ENCODE measurements at regions not wholly inside any gene's neighbourhood (a gene's known extent, or its start where the extent isn't known, plus 50 kb on each side); places are given as distances from the start of the nearest gene placed in this dataset.

- no peak for DNase-seq
Measured at GRCh38 chr16:74094514-74094913, 202.1 kb upstream of the PSMD7 start.

GRCh38 chr16:74092336-74092735 is 204.3 kb upstream of the PSMD7 start:
- DNase-seq: no peak

DNA sequence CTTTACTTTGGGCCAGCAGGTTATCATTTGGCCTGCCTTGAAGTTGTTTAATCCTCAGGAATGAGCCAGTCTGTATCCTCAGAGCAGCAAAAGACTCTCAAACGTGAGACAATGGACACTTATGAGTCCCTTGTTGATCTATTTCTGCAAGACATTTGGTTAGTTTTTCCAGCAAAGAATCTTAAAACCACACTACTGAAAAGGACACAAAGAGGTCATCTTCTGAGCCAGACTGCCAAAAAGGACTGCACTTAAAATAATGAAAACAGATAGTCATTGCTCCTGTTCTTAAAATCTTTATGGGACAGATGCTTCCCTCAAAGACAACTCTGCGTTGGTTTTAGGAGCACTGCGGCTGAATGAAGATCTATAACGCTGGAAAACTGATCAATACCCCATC is 205.7 kb upstream of the PSMD7 start:
- DNase-seq: no peak

DNA sequence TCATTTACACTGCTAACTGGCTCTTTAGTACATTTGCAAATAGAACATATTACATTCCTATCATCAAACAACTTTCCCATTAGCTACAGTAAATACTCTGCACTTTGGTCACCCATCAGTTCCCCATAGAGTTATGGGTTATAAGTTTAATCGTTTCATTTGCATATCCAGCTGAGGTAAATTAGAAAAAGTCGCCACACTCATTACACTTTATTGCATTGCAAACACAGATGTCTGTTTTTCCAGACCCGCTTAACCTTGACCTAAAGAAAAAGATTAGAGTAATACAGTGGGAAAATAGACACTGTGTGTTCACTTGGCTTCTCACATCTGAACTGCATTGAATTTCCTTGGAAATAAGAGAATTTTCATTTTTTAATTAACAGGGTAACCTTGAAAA is 213.1 kb upstream of the PSMD7 start:
- DNase-seq: no peak

DNA sequence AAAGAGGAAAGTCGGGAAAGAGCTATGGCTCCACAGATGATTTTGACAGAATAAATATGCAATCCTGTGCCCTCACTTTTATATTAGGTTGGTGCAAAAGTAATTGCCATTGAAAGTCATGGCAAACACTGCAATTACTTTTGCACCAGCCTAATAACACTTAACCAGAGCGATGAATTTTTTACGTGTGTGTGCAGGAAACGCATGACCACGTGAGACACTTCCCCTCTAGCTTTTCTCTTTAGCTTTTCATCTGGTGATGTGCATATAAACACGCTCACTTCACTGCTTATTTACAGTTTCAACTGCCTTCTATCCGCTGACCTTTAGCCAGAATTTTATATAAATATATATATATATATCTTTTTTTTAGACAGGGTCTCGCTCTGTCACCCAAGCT is 216.3 kb upstream of the PSMD7 start:
- DNase-seq: no peak

GRCh38 chr16:74079232-74079586 is 217.4 kb upstream of the PSMD7 start:
- DNase-seq: no peak

GRCh38 chr16:74078511-74079231 is 217.9 kb upstream of the PSMD7 start:
- DNase-seq: no peak

GRCh38 chr16:74076568-74076967 is 220.0 kb upstream of the PSMD7 start:
- DNase-seq: no peak

DNA sequence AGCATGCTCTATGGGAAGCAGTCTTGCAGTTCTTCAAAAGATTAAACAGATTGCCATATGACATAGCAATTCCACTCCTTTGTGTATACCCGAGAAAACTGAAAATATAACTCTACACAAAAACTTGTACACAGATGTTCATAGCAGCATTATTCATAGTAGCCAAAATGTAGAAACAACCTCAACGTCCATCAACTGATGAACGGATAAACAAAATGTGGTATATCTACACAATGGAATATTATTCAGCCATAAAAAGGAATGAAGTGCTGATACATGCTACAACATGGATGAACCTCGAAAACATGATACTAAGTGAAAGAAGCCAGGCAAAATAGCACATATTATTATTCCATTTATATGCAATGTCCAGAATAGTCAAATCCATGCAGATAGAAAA is 221.2 kb upstream of the PSMD7 start:
- no peak for DNase-seq

- peak; percentile 28 for DNase-seq
Measured at GRCh38 chr16:74073456-74073855, 223.2 kb upstream of the PSMD7 start.

GRCh38 chr16:74071996-74072535 is 224.5 kb upstream of the PSMD7 start:
- DNase-seq: no peak

- DNase-seq: no peak
Measured at GRCh38 chr16:74070237-74070636, 226.4 kb upstream of the PSMD7 start.

DNA sequence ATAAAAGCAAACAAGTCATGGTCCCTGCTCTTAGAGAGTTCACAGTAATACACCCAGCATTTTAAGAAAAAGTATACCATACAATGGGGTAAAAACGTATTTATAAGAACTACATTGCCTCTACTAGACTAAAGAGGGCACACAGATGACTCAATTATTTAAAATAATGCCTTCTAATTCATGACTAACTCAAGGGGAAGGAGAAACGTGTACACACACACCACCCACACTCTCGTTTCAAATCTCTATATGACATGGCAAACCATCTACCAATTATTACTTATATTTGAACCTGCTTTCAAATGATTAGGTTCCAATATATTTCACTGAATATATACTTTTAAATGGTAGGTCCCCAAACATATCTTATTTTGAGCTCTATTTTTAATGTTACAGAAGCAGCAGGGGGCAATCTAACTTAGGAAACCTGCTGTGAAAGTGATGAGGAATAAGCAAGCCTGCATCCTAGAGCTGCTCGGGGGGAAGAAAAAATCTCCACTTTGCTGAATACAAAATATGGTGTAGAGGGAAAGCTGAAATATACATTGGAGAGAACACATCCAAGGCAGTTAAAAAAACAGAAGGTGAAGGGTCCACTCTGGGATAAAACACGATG is 232.4 kb upstream of the PSMD7 start:
- no peak for DNase-seq

DNA sequence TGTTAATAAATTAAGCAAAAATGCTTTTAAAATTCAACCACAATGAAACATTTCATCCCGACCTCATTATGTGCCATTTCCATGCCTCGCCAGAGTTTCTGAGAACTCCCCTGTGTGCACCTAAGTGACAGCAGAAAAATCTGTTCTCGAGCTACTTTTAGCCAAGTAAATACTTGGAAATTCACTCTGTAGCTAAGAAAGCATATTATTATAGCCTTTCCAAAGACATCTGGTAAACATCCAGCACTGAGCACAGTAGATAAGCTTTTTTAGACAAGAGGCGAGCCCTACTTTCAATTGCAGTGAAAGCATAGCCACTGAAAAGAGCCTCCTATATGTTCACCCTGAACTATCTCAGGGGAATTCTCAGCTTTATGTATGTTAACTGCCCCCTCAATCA is 242.8 kb upstream of the PSMD7 start:
- no peak for DNase-seq

DNA sequence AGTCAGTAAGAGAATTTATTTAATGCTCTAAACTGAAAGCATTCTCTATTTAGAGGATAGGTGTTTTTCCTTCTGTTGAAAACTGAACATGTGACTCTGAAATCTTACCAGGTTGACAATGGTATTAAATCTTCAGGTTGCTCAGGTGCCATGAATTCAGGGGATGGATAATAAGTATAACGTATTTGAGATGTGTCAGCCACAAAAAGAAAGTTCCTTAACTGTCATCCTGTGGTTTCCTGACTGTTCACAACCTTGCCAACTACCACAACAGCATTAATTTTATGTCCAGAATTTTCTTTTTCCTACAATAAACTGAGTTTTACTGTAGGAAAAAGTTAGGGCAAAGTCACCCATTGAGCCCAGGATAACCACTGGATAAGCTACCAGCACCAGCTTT is 243.3 kb upstream of the PSMD7 start:
- DNase-seq: no peak

- DNase-seq: no peak
Measured at GRCh38 chr16:74052016-74052415, 244.6 kb upstream of the PSMD7 start.

- no peak for DNase-seq
Measured at GRCh38 chr16:74049027-74049426, 247.6 kb upstream of the PSMD7 start.

- no peak for DNase-seq
Measured at GRCh38 chr16:74046524-74046923, 250.1 kb upstream of the PSMD7 start.

GRCh38 chr16:74045513-74045912 is 251.1 kb upstream of the PSMD7 start:
- DNase-seq: no peak

- DNase-seq: no peak
Measured at GRCh38 chr16:74035816-74036215, 260.8 kb upstream of the PSMD7 start.

DNA sequence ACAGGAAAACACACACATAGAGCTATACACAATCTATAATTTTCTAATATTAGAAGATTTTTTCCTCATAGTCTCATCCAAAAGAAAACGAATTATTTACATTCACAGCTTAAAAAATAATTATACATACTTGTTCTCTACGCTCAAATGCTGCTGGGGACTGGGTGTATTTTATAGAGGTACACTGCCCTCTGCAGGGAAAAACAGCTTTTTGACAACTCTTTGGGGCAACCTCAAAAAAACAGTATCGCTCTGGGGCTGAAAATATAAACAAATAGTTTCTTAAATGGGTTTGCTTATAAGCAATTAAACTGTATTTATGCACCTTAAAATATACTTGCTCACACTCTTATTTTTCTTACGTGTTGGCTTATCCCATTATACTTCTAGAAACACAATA is 261.8 kb upstream of the PSMD7 start:
- DNase-seq: no peak

GRCh38 chr16:74034200-74034599 is 262.4 kb upstream of the PSMD7 start:
- no peak for DNase-seq

- DNase-seq: no peak
Measured at GRCh38 chr16:74033441-74033995, 263.1 kb upstream of the PSMD7 start.

DNA sequence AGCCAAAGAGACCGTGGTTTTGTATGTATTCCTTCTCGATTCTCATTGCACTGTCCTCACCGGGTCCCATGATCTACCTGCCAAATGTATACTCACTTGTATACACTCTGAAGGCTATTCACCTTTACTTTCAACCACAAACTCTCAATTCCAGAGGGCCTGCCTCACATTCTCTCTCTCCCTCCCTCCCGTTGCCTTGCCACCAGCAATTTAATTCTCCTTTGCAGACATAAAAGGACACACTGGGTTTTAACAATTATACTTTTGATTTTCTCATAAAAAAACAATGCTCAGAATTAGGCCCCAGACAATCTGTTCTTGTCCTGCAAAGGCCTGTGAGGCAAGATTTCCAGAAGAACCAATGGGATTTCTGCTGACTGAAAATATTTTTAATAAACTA is 265.1 kb upstream of the PSMD7 start:
- DNase-seq: no peak

Measured in femur (tissue), 1 donor.